Hepatocyte (in vitro differentiated cells): ENCODE measurements at regions not wholly inside any gene's neighbourhood (a gene's known extent, or its start where the extent isn't known, plus 50 kb on each side); places are given as distances from the start of the nearest gene placed in this dataset.

Experiments
- EZH2 ChIP-seq: fragments of 200-600 bp; sonication (generic); IDR thresholded peaks from 2 replicates; pipeline ENCODE4 v1.6.1; 2016; ENCODE audit warnings: antibody characterized with exemption, mild to moderate bottlenecking, borderline replicate concordance
- EZH2phosphoT487 ChIP-seq: fragments of 200-600 bp; sonication (generic); IDR thresholded peaks from one replicate; pipeline ENCODE4 v1.6.1; 2018; ENCODE audit warnings: antibody characterized with exemption, mild to moderate bottlenecking, low read depth, moderate library complexity; ENCODE audit not compliant: unreplicated experiment, severe bottlenecking
- TF ChIP-seq, protein P1 (sequence below): fragments of 200-600 bp; sonication (generic); IDR thresholded peaks from 2 replicates; pipeline ENCODE4 v1.5.1; 2016; ENCODE audit warnings: antibody characterized with exemption, mild to moderate bottlenecking; ENCODE audit not compliant: poor library complexity

DNA sequence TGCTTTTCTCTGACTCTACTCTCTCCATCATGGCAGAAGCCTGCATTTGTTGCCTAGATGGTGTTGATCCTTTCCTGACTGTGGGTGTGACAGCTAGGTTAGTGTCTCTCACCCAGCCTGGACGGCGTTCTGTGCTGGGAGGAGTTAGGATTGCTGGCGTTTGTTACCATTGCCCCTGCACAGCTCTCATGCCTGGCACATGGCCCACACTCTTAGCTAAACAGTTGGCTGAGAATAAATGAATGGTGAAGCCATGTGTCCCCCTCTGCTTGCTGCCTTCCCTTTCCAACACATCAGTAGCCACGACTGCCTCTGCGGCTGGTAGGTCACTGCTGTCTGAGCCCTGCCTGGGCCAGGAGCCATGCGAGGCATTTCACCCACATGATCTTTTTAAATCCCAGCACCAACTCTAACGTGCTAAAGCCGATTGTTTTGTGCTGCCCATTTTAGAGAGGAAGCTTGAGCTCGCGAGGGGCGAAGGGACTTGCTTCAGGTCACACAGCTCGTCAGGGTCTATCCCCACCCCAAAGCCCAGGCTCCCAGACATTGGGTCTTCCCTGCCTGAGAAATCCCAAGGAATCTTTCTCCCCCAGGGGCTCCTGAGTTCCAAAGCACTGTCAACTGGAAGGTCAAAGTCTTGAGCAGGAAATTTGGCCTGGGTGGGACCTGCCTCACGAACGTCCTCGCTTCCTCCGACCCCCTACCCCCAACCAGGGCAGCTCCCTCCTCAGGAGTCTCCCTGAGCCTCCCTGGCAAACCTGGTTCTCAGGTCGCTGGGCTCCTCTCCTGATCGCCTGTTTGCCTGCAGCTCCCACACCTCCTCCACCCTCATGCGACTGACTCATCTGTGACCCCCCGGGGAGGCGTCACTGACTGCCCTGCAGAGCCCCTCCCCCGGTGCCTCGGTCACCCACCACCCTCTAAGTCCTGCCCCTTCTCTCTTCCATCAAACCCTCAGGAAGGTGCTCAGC lies 271.7 kb upstream of the C1orf174 start:
- TF ChIP-seq, protein P1, sequence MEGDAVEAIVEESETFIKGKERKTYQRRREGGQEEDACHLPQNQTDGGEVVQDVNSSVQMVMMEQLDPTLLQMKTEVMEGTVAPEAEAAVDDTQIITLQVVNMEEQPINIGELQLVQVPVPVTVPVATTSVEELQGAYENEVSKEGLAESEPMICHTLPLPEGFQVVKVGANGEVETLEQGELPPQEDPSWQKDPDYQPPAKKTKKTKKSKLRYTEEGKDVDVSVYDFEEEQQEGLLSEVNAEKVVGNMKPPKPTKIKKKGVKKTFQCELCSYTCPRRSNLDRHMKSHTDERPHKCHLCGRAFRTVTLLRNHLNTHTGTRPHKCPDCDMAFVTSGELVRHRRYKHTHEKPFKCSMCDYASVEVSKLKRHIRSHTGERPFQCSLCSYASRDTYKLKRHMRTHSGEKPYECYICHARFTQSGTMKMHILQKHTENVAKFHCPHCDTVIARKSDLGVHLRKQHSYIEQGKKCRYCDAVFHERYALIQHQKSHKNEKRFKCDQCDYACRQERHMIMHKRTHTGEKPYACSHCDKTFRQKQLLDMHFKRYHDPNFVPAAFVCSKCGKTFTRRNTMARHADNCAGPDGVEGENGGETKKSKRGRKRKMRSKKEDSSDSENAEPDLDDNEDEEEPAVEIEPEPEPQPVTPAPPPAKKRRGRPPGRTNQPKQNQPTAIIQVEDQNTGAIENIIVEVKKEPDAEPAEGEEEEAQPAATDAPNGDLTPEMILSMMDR: no peak
- TF ChIP-seq EZH2phosphoT487: no peak
- no peak for TF ChIP-seq EZH2
